Kidney (tissue), 13 donors: ENCODE measurements at regions not wholly inside any gene's neighbourhood (a gene's known extent, or its start where the extent isn't known, plus 50 kb on each side); places are given as distances from the start of the nearest gene placed in this dataset.

ENCODE experiments used
- DNase-seq, 5 donors: peaks; one replicate each; pipeline ENCODE4 v3.0.0-alpha.2; 2013 to 2020
- FAIRE-seq: peaks from 2 replicates; lab custom pipeline; 2012; peaks lifted over from hg19 to GRCh38; lab: Jason Lieb, UNC
- H3K27ac ChIP-seq, 2 donors: one replicate each; pipeline ENCODE4 v1.7.0; 2013; ENCODE audit warnings: low read depth in 2 of 2, low read length in 2 of 2, inconsistent platforms in 1 of 2
- H3K27me3 ChIP-seq: one replicate; pipeline ENCODE4 v1.7.1; 2013; ENCODE audit warnings: low read length, inconsistent platforms; ENCODE audit not compliant: control insufficient read depth, insufficient read depth
- H3K36me3 ChIP-seq, 3 donors: one replicate each; pipeline versions ENCODE4 v1.7.0 to v1.7.1; 2013; ENCODE audit warnings: low read length in 3 of 3, control low read depth in 1 of 3, inconsistent platforms in 1 of 3; ENCODE audit not compliant: insufficient read depth in 3 of 3, control insufficient read depth in 2 of 3
- H3K4me1 ChIP-seq, 3 donors: one replicate each; pipeline versions ENCODE4 v1.7.0 to v1.7.1; 2013; ENCODE audit warnings: low read length in 3 of 3, inconsistent platforms in 1 of 3, low read depth in 1 of 3; ENCODE audit not compliant: control insufficient read depth in 2 of 3, insufficient read depth in 2 of 3
- H3K4me3 ChIP-seq, 3 donors: one replicate each; pipeline versions ENCODE4 v1.7.0 to v1.8.1; 2013; ENCODE audit warnings: low read length in 3 of 3, control low read depth in 1 of 3, inconsistent platforms in 1 of 3
- H3K9ac ChIP-seq, 3 donors: one replicate each; pipeline versions ENCODE4 v1.7.0 to v1.7.1; 2013; ENCODE audit warnings: low read length in 3 of 3, control low read depth in 1 of 3, inconsistent platforms in 1 of 3
- H3K9me3 ChIP-seq, 3 donors: one replicate each; pipeline versions ENCODE4 v1.7.0 to v1.7.1; 2013; ENCODE audit warnings: low read length in 3 of 3, control low read depth in 1 of 3, inconsistent platforms in 1 of 3; ENCODE audit not compliant: control insufficient read depth in 2 of 3, insufficient read depth in 1 of 3
- intact Hi-C: fragments of 100-400 bp; cut with DNase I; formaldehyde crosslinking; loops from one replicate; pipeline ENCODE4 v1.11.1; 2022
- TF ChIP-seq, protein P1 (sequence below): IDR thresholded peaks from 3 replicates; pipeline ENCODE4 v1.5.1; 2012; ENCODE audit warnings: mild to moderate bottlenecking, moderate library complexity, borderline replicate concordance; ENCODE audit not compliant: insufficient read depth; ENCODE audit errors: extremely low read depth
- donor health status: control.
- donor health status: control.
- donor health status: control.
- donor health status: control.
- donor health status: control.
- donor health status: DM: yes; HTN: yes; CAD: no.
- donor health status: Normal renal cell carcinoma (clear cell type).

GRCh38 chr10:36577126-36577525, 548.3 kb upstream of the ANKRD30A start:
- FAIRE-seq (no peak), DNase-seq (no peak)
- TF ChIP-seq, protein P1, sequence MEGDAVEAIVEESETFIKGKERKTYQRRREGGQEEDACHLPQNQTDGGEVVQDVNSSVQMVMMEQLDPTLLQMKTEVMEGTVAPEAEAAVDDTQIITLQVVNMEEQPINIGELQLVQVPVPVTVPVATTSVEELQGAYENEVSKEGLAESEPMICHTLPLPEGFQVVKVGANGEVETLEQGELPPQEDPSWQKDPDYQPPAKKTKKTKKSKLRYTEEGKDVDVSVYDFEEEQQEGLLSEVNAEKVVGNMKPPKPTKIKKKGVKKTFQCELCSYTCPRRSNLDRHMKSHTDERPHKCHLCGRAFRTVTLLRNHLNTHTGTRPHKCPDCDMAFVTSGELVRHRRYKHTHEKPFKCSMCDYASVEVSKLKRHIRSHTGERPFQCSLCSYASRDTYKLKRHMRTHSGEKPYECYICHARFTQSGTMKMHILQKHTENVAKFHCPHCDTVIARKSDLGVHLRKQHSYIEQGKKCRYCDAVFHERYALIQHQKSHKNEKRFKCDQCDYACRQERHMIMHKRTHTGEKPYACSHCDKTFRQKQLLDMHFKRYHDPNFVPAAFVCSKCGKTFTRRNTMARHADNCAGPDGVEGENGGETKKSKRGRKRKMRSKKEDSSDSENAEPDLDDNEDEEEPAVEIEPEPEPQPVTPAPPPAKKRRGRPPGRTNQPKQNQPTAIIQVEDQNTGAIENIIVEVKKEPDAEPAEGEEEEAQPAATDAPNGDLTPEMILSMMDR = no peak
- Histone ChIP-seq H3K4me1 (no peaks in the 10 kb centered on the region), H3K36me3 (no peaks in the 10 kb centered on the region), H3K4me3 (no peak overlapping the region), H3K9me3 (no peaks in the 10 kb centered on the region), H3K27ac (no peak overlapping the region), H3K27me3 (no peaks in the 10 kb centered on the region), H3K9ac (no peak overlapping the region)
- intact Hi-C loops = no loop called here

DNA sequence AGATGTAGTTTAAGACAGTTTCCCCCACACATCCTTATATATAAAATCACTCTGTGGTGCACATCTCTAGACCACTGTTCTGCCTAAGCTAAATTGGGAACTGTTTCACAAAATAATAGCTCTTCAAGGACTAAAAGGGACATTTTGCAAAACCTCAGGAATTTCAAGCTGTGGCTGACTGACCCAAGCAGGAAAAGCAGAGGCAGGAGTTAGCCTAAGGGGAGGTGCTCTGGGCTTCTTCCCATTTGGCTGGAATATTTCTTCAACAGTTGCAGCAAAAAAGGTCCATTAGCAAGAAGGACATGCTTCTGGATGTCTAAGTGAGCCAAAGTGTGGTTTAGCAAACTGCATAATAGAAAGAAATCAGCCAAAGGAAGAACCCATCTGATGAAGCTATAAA, 551.2 kb upstream of the ANKRD30A start:
- Histone ChIP-seq H3K36me3 (no peaks in the 10 kb centered on the region), H3K27ac (no peak overlapping the region), H3K4me3 (no peak overlapping the region), H3K9ac (no peak overlapping the region), H3K9me3 (no peaks in the 10 kb centered on the region), H3K27me3 (no peaks in the 10 kb centered on the region), H3K4me1 (no peaks in the 10 kb centered on the region)
- TF ChIP-seq, protein P1 = no peak
- no peak for FAIRE-seq
- no peak for DNase-seq
- intact Hi-C loops = no loop called here

- TF ChIP-seq, protein P1 = no peak
- FAIRE-seq = no peak
- H3K4me1 ChIP-seq = no peaks in the 10 kb centered on the region
Measured at GRCh38 chr10:36573246-36573645, 552.2 kb upstream of the ANKRD30A start.

GRCh38 chr10:36564433-36564832, 561.0 kb upstream of the ANKRD30A start:
- no peak overlapping the region for H3K27ac ChIP-seq
- FAIRE-seq = no peak
- H3K9me3 ChIP-seq = no peaks in the 10 kb centered on the region
- no peak overlapping the region for H3K9ac ChIP-seq
- H3K27me3 ChIP-seq = no peaks in the 10 kb centered on the region
- H3K4me3 ChIP-seq = no peak overlapping the region
- no peaks in the 10 kb centered on the region for H3K4me1 ChIP-seq
- intact Hi-C loops = no loop called here
- TF ChIP-seq, protein P1 = no peak
- DNase-seq = no peak
- no peaks in the 10 kb centered on the region for H3K36me3 ChIP-seq

More at GRCh38 chr10:36573246-36573645, 552.2 kb upstream of the ANKRD30A start:
- H3K9me3 ChIP-seq = no peaks in the 10 kb centered on the region
- H3K27me3 ChIP-seq = no peaks in the 10 kb centered on the region
- H3K4me3 ChIP-seq = no peak overlapping the region
- no peak overlapping the region for H3K9ac ChIP-seq
- peak in 1 of 5 donors; percentile 11 for DNase-seq
- no peak overlapping the region for H3K27ac ChIP-seq
- intact Hi-C loops = no loop called here
- H3K36me3 ChIP-seq = no peaks in the 10 kb centered on the region
